ENCODE measurements at regions not wholly inside any gene's neighbourhood (a gene's known extent, or its start where the extent isn't known, plus 50 kb on each side); places are given as distances from the start of the nearest gene placed in this dataset.

DNA sequence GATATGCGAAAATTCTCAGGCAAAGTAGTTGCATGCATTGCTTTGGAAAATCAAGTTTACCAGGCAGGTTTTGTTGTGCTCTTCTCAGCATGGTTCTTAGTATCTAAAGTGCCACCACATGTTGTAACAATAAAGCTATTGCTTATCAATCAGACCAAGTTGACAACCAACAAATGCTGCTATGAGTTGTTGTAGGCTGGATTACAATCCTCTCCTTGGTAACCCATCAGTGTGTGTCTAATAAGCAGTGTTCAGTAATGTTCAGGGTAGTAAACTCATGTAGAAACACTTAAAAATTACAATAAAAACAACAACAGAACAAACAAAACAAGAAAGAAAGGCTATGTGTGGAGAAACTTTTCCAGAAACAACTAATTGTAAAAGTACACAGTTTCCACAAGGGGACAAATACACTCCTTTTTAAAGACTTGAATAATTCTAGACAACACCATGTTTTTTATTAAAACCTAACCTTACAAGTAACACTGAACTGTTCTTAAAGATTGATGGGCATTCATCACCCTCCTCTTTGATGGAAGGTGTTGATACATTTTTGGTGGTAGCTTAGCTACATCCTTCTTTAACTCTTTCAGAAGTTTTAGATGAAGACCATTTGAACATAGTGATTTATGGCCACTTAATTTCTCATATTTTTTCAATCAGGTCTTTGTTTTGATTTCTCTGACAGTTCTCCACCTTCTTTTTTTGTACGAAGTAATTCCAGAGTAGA is 370.9 kb upstream of the SEMA3A start:
- Histone ChIP-seq H3K27me3 (ENCODE audit: control insufficient read depth, insufficient read depth) (no peaks in the 10 kb centered on the region), H3K4me1 (ENCODE audit: control insufficient read depth, insufficient read depth, low read length) (no peaks in the 10 kb centered on the region), H3K9me3 (ENCODE audit: control insufficient read depth, low read length) (no peaks in the 10 kb centered on the region), H3K27ac (ENCODE audit: low read length) (no peak overlapping the region), H3K4me3 (ENCODE audit: low read length) (no peak overlapping the region)
- no peak for DNase-seq
- ATAC-seq, result no peak
- WGBS, result 71% methylated on average over 2 of the region's 2 CpGs
- intact Hi-C loops (cut with DNase I), result no loop called here

DNA sequence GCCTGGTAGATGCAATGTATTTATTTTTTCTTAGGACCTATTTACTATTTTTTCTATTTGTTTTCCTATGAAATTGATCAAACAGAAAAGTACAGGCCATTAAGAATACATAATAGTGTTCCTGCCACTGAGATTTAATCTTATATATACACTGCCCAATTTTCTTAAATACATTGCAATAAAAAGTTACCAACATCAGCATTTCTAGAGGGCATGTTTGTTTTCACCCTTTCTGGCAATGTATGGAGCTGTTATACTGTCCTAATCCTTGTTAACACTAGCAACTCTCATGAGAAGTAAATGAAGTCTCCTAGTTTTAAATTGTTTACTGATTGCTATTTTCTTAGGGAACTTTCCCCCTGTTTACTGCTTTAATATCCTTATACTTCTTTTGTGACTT is 359.1 kb upstream of the SEMA3A start:
- Histone ChIP-seq H3K27me3 (ENCODE audit: control insufficient read depth, insufficient read depth) (no peaks in the 10 kb centered on the region), H3K4me3 (ENCODE audit: low read length) (no peak overlapping the region), H3K4me1 (ENCODE audit: control insufficient read depth, insufficient read depth, low read length) (no peaks in the 10 kb centered on the region), H3K9me3 (ENCODE audit: control insufficient read depth, low read length) (no peaks in the 10 kb centered on the region), H3K27ac (ENCODE audit: low read length) (no peak overlapping the region)
- ATAC-seq, result no peak
- DNase-seq, result no peak
- intact Hi-C loops (cut with DNase I), result no loop called here

DNA sequence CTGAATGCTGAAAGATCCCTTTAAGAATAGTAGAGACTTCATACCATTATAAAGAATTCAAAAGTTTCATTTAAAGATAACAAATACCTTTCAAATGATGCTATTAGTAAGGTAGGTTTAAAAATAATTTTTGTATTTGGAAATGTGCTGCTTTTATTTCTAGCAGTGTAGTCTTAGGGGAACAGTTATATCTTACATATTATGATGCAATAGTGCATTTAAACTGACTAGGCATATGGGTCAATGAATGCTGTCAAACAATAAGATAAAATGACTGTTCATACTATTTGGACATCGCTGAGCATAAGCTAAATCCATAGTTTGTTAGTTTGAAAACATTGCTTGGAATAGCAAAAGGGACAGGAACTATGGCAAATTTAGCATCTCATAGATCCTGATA is 354.8 kb upstream of the SEMA3A start:
- Histone ChIP-seq H3K4me3 (ENCODE audit: low read length) (no peak overlapping the region), H3K9me3 (ENCODE audit: control insufficient read depth, low read length) (no peaks in the 10 kb centered on the region), H3K4me1 (ENCODE audit: control insufficient read depth, insufficient read depth, low read length) (no peaks in the 10 kb centered on the region), H3K27me3 (ENCODE audit: control insufficient read depth, insufficient read depth) (no peaks in the 10 kb centered on the region), H3K27ac (ENCODE audit: low read length) (no peak overlapping the region)
- 75% methylated on average over 1 of the region's 1 CpG for WGBS
- ATAC-seq (no peak), DNase-seq (no peak)
- intact Hi-C loops (cut with DNase I), result no loop called here

DNA sequence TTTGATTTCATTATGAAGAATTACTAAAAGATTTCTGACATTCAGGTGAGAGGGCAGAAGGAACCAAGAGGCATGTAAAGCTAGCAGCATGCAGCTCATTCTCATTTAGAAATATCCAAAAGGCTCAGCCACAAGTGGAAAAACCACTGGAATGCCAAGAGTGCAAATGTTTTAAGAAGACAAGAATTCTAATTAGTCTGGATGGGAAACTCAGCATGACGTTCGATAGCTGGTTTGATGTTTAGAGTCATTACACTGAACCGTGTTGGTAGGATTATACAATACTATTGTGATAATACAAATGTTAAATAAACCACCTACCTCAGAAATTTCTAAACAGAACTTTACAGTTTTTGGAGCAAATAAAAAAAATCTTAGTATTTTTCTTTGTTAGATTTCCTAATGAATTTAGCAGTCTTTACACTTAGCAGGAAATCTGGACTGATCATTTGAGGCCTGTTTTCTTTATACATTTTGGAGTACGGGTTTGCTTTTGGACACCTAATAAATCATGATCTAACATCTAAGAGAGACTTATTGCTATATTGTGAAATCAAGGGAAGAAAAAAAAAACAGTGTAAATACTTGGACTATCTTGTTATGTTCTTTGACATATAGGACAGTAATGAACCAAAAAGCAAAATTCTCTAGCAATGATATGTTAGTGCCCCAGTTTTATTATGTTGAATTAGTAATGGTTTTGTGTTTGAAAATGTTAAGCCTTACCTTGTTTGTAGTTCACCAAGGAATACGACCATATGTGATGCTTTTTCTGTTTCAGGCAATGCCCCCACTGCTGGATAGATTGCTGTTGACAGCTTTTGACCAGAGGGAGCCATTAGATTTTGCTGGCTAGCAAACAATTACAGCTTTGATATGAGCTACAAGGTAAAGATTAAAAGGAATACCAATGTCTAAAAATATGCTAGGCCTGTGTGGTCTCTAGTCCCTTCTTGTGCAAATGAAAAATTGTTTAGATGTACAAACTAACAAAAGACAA is 354.1 kb upstream of the SEMA3A start:
- ATAC-seq, result no peak
- H3K27ac ChIP-seq (ENCODE audit: low read length), result no peak overlapping the region
- no peaks in the 10 kb centered on the region for H3K4me1 ChIP-seq (ENCODE audit: control insufficient read depth, insufficient read depth, low read length)
- H3K27me3 ChIP-seq (ENCODE audit: control insufficient read depth, insufficient read depth), result no peaks in the 10 kb centered on the region
- H3K9me3 ChIP-seq (ENCODE audit: control insufficient read depth, low read length), result no peaks in the 10 kb centered on the region
- WGBS, result 49% methylated on average over 5 of the region's 5 CpGs
- H3K4me3 ChIP-seq (ENCODE audit: low read length), result no peak overlapping the region
- intact Hi-C loops (cut with DNase I), result no loop called here
- DNase-seq, result no peak

DNA sequence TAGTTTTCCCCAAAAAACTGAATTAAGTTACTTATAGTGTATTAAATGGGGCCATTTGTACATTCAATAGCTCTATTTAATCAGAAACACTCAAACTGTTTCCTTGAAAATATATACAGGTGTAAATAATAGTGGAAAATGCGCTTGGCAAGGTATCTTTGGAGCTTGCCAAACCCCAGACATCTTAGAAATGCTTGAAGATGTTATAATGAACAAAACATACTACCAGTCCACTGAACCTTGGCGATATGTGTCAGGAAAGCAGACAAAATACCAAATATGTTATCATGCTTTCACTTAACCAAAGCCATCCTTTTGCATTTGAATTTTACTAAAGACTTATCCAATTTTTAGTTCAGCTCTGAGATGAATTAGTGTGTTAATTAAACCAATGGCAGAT is 352.7 kb upstream of the SEMA3A start:
- DNase-seq (no peak), ATAC-seq (no peak)
- Histone ChIP-seq H3K27ac (ENCODE audit: low read length) (no peak overlapping the region), H3K27me3 (ENCODE audit: control insufficient read depth, insufficient read depth) (no peaks in the 10 kb centered on the region), H3K9me3 (ENCODE audit: control insufficient read depth, low read length) (no peaks in the 10 kb centered on the region), H3K4me1 (ENCODE audit: control insufficient read depth, insufficient read depth, low read length) (no peaks in the 10 kb centered on the region), H3K4me3 (ENCODE audit: low read length) (no peak overlapping the region)
- 85% methylated on average over 2 of the region's 2 CpGs for WGBS
- intact Hi-C loops (cut with DNase I), result no loop called here

DNA sequence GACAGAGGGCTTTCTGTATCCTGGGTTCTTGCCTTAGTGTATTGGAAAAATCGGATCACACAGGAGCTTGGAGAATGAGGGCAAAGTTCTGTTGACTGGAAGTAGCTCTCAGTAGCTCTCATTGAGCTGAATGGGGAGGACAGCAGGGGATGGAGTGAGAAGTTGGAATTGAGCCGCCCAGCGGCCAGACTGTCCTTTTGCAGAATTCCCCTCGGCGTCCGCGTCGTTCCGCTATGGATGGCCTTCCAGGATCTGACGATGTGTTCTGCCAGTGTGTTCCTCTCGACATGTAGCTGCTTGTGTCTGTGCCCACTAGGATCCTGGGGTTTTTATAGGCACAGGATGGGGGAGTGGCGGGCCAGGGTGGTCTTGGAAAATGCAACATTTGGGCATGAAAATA is 351.8 kb upstream of the SEMA3A start:
- H3K27ac ChIP-seq (ENCODE audit: low read length), result no peak overlapping the region
- DNase-seq (peak in 2 of 3 donors; percentile 25 to 29), ATAC-seq (no peak)
- no peaks in the 10 kb centered on the region for H3K4me1 ChIP-seq (ENCODE audit: control insufficient read depth, insufficient read depth, low read length)
- no peaks in the 10 kb centered on the region for H3K27me3 ChIP-seq (ENCODE audit: control insufficient read depth, insufficient read depth)
- intact Hi-C loops (cut with DNase I), result no loop called here
- 93% methylated on average over 12 of the region's 12 CpGs for WGBS
- no peaks in the 10 kb centered on the region for H3K9me3 ChIP-seq (ENCODE audit: control insufficient read depth, low read length)
- H3K4me3 ChIP-seq (ENCODE audit: low read length), result no peak overlapping the region

DNA sequence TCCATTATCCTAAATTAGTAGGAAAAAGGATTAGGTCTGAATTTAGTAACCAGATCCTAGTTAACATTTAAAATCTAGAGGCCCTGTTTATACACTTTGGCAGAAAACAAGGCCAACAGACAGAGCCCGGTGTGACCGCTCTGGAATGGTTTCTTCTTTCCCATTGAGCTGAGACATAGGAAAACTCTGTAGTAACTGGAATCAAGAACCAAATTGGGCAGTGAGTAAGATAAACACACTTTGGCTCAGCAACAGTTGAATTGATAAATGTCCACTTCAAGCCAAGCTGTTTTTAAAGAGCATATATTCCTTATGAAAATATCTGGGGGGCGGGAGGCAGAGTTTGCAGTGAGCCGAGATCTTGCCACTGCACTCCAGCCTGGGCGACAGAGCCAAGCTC is 343.7 kb upstream of the SEMA3A start:
- ATAC-seq, result no peak
- H3K4me3 ChIP-seq (ENCODE audit: low read length), result no peak overlapping the region
- no peaks in the 10 kb centered on the region for H3K4me1 ChIP-seq (ENCODE audit: control insufficient read depth, insufficient read depth, low read length)
- 65% methylated on average over 5 of the region's 5 CpGs for WGBS
- DNase-seq, result no peak
- H3K9me3 ChIP-seq (ENCODE audit: control insufficient read depth, low read length), result no peaks in the 10 kb centered on the region
- H3K27ac ChIP-seq (ENCODE audit: low read length), result no peak overlapping the region
- intact Hi-C loops (cut with DNase I), result no loop called here
- no peaks in the 10 kb centered on the region for H3K27me3 ChIP-seq (ENCODE audit: control insufficient read depth, insufficient read depth)

DNA sequence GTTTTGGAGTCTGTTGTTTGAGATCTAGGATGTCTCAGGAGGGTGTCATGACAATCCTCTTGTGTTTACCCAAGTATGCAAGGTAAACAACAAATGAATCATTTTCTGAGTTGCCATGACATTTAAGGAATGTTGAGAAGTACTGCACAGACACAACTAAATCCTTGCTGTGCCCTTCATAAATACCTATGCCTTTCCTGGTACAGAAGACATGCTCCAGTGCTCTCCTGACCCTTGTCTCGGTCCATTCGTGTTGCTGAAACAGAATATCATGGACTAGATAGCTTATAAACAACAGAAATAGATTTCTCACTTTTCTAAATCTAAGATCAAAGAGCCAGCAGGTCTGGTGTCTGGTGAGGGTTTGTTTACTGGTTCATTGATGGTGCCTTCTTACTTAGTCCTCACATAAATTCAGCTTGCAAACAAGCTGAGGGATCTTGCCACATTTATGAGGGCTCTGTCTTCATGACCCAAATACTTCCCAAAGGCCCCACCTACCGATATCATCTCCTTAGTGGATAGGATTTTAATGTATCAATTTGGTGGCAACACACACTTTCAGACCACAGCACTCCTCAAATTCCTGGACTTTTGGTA is 341.8 kb upstream of the SEMA3A start:
- H3K27me3 ChIP-seq (ENCODE audit: control insufficient read depth, insufficient read depth), result no peaks in the 10 kb centered on the region
- intact Hi-C loops (cut with DNase I), result no loop called here
- no peak overlapping the region for H3K4me3 ChIP-seq (ENCODE audit: low read length)
- ATAC-seq, result no peak
- WGBS, result 80% methylated on average over 3 of the region's 3 CpGs
- H3K27ac ChIP-seq (ENCODE audit: low read length), result no peak overlapping the region
- no peaks in the 10 kb centered on the region for H3K4me1 ChIP-seq (ENCODE audit: control insufficient read depth, insufficient read depth, low read length)
- no peak for DNase-seq
- H3K9me3 ChIP-seq (ENCODE audit: control insufficient read depth, low read length), result no peaks in the 10 kb centered on the region

DNA sequence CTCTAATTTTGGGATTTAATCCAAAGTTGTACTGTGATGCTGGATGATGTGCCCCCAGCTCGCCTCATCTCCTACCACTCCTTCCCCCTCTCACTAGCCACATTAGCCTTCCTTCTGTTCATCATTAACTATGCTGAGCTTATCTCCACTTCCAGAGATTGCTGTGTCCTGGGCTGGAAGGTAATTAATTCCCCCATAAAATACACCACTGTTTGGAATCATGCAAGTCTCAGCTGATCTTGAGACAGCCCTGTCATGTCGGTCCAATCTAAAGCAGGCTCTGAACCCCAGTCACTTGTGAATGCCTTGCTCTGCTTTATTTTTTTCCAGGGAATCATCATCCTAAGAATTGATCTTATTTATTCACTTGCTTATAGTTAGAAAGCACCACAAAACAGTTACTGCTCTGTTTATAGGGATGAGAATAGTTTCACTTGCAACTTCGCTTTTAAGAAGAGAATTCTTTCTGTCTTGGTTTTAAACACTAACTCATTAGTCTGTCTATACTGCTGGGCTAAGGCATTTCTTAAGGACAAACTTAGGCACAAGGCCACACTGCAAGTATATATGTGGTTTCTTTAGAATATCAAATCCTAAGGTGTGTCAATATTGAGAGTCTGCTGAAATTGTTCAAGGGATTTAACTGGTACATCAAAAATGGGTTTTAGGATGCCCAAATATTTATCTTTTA is 341.1 kb upstream of the SEMA3A start:
- Histone ChIP-seq H3K27me3 (ENCODE audit: control insufficient read depth, insufficient read depth) (no peaks in the 10 kb centered on the region), H3K4me1 (ENCODE audit: control insufficient read depth, insufficient read depth, low read length) (no peaks in the 10 kb centered on the region), H3K27ac (ENCODE audit: low read length) (no peak overlapping the region), H3K4me3 (ENCODE audit: low read length) (no peak overlapping the region), H3K9me3 (ENCODE audit: control insufficient read depth, low read length) (no peaks in the 10 kb centered on the region)
- no peak for DNase-seq
- WGBS, result 83% methylated on average over 3 of the region's 3 CpGs
- ATAC-seq, result no peak
- intact Hi-C loops (cut with DNase I), result no loop called here

DNA sequence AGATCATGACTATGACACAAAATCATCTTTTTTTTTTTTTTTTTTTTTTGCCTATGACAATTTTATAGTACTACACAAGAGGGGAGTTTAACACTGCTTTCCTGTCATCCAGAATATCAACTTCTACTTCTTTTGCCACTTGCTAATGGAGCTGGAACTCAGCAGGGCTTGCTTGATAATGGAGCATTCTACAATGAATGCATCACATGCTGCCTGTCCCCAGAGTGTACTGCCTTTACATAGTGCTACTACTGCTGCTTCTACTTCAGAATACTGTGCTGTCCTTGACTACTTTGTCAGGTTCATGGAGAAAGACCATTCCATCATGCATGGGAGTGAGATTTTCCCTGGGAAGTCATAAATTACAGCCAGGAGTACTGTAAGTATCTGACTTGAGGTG is 338.6 kb upstream of the SEMA3A start:
- Histone ChIP-seq H3K4me3 (ENCODE audit: low read length) (no peak overlapping the region), H3K9me3 (ENCODE audit: control insufficient read depth, low read length) (no peaks in the 10 kb centered on the region), H3K27me3 (ENCODE audit: control insufficient read depth, insufficient read depth) (no peaks in the 10 kb centered on the region), H3K27ac (ENCODE audit: low read length) (no peak overlapping the region), H3K4me1 (ENCODE audit: control insufficient read depth, insufficient read depth, low read length) (no peaks in the 10 kb centered on the region)
- ATAC-seq (no peak), DNase-seq (no peak)
- intact Hi-C loops (cut with DNase I), result no loop called here

DNA sequence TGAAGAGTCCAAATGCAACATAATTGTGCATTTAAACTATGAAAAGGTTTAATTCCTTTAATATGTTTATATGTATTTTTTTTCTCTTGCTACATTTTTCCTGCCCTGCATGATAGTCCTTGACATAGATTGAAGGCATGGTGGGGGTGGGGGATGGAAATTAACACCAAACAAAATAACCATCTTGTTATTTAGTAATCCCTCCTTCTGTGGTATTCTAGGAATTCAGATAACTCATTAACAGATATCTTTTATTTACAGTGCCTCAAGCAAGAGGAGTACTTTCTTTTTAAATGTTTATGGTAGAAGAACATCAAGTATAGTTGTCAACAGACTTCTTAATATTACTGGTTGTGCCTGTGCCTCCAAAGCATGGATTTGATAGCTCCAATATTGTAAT is 337.6 kb upstream of the SEMA3A start:
- ATAC-seq (no peak), DNase-seq (no peak)
- Histone ChIP-seq H3K27me3 (ENCODE audit: control insufficient read depth, insufficient read depth) (no peaks in the 10 kb centered on the region), H3K9me3 (ENCODE audit: control insufficient read depth, low read length) (no peaks in the 10 kb centered on the region), H3K4me3 (ENCODE audit: low read length) (no peak overlapping the region), H3K27ac (ENCODE audit: low read length) (no peak overlapping the region), H3K4me1 (ENCODE audit: control insufficient read depth, insufficient read depth, low read length) (no peaks in the 10 kb centered on the region)
- intact Hi-C loops (cut with DNase I), result no loop called here

All from right cardiac atrium (tissue), 5 donors.